ENCODE measurements at regions not wholly inside any gene's neighbourhood (a gene's known extent, or its start where the extent isn't known, plus 50 kb on each side); places are given as distances from the start of the nearest gene placed in this dataset.

DNA sequence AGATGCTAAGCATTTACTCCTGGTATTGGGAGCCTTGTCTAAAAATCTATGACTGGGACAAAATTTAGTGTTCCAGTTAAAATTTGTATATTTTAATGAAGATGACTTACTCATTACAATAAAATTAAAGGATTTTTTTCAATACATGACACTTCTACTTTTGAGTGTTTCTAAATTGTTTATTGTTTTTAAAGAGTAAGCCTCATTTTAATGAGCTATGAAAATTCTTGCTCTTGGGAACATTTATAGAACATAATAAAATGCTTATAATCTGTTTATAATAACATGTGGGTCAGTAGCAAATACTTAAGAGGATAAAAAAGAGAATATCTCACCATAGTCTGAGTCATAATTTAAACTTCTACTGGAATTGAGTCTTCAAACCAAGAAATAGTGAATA is 149.5 kb downstream of the PLCE1 start:
- Histone ChIP-seq H3K4me3 (ENCODE audit: low read depth, low read length, poor library complexity, severe bottlenecking) (no peak overlapping the region), H3K27ac (ENCODE audit: low read depth, low read length, poor library complexity, severe bottlenecking) (no peak overlapping the region), H3K9me2 (ENCODE audit: insufficient read depth, low read length) (no peaks in the 10 kb centered on the region), H3K9me3 (ENCODE audit: low read length) (no peaks in the 10 kb centered on the region), H2AFZ (ENCODE audit: low read length) (no peak overlapping the region), H3K79me2 (ENCODE audit: insufficient read depth, low read depth, low read length) (no peaks in the 10 kb centered on the region), H4K20me1 (ENCODE audit: insufficient read depth, low read length) (no peaks in the 10 kb centered on the region), H3K4me2 (ENCODE audit: low read length) (no peak overlapping the region), H3K36me3 (ENCODE audit: insufficient read depth, low read length) (no peaks in the 10 kb centered on the region), H3K4me1 (ENCODE audit: insufficient read depth, low read length, poor library complexity, severe bottlenecking) (no peaks in the 10 kb centered on the region)
- ChIA-PET CTCF (ENCODE audit: unreplicated experiment) (no interaction called here), POLR2A (no interaction called here)
- no TSS peak for BruUV-seq (replicated peaks)
- DNase-seq (ENCODE audit: low spot score): no peak
- TF ChIP-seq, protein P1, sequence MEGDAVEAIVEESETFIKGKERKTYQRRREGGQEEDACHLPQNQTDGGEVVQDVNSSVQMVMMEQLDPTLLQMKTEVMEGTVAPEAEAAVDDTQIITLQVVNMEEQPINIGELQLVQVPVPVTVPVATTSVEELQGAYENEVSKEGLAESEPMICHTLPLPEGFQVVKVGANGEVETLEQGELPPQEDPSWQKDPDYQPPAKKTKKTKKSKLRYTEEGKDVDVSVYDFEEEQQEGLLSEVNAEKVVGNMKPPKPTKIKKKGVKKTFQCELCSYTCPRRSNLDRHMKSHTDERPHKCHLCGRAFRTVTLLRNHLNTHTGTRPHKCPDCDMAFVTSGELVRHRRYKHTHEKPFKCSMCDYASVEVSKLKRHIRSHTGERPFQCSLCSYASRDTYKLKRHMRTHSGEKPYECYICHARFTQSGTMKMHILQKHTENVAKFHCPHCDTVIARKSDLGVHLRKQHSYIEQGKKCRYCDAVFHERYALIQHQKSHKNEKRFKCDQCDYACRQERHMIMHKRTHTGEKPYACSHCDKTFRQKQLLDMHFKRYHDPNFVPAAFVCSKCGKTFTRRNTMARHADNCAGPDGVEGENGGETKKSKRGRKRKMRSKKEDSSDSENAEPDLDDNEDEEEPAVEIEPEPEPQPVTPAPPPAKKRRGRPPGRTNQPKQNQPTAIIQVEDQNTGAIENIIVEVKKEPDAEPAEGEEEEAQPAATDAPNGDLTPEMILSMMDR (conservative IDR thresholded peaks at IDR 0.05; ENCODE audit: low read length): no peak
- no peak for TF ChIP-seq EZH2phosphoT487 (IDR thresholded peaks at IDR 0.05; ENCODE audit: borderline replicate concordance, low read depth, low read length)
- intact Hi-C loops (cut with micrococcal nuclease; ENCODE audit: unreplicated experiment): no loop called here

DNA sequence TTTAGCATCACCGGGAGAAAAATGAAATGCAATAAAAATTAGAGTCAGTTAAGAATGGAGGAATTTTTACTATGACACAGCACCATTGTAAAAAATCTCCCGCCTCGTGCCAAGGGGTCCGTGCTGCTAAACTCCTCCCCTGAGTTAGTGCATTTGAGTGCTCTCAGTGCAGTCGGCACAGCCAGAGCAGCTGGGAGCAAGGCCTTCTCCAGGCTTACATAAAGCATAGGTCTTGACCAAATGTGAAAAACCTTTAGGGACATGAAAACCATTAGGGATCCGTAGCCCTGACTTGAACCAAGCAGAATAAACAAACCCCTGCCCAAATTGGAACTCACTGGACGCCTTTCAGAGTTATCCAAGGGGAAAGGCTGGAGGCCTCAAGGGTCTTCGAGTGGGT is 152.6 kb downstream of the PLCE1 start:
- H3K36me3 ChIP-seq (ENCODE audit: insufficient read depth, low read length): no peaks in the 10 kb centered on the region
- no peaks in the 10 kb centered on the region for H3K9me3 ChIP-seq (ENCODE audit: low read length)
- CTCF ChIA-PET (ENCODE audit: unreplicated experiment): no interaction called here
- H3K4me3 ChIP-seq (ENCODE audit: low read depth, low read length, poor library complexity, severe bottlenecking): no peak overlapping the region
- no peaks in the 10 kb centered on the region for H4K20me1 ChIP-seq (ENCODE audit: insufficient read depth, low read length)
- H3K79me2 ChIP-seq (ENCODE audit: insufficient read depth, low read depth, low read length): no peaks in the 10 kb centered on the region
- H3K27ac ChIP-seq (ENCODE audit: low read depth, low read length, poor library complexity, severe bottlenecking): no peak overlapping the region
- intact Hi-C loops (cut with micrococcal nuclease; ENCODE audit: unreplicated experiment): no loop called here
- H3K4me1 ChIP-seq (ENCODE audit: insufficient read depth, low read length, poor library complexity, severe bottlenecking): no peaks in the 10 kb centered on the region
- POLR2A ChIA-PET: no interaction called here
- no peak for TF ChIP-seq EZH2phosphoT487 (IDR thresholded peaks at IDR 0.05; ENCODE audit: borderline replicate concordance, low read depth, low read length)
- TF ChIP-seq, protein P1 (conservative IDR thresholded peaks at IDR 0.05; ENCODE audit: low read length): no peak
- no peaks in the 10 kb centered on the region for H3K9me2 ChIP-seq (ENCODE audit: insufficient read depth, low read length)
- no TSS peak for BruUV-seq (replicated peaks)
- no peak overlapping the region for H2AFZ ChIP-seq (ENCODE audit: low read length)
- no peak for DNase-seq (ENCODE audit: low spot score)
- no peak overlapping the region for H3K4me2 ChIP-seq (ENCODE audit: low read length)

DNA sequence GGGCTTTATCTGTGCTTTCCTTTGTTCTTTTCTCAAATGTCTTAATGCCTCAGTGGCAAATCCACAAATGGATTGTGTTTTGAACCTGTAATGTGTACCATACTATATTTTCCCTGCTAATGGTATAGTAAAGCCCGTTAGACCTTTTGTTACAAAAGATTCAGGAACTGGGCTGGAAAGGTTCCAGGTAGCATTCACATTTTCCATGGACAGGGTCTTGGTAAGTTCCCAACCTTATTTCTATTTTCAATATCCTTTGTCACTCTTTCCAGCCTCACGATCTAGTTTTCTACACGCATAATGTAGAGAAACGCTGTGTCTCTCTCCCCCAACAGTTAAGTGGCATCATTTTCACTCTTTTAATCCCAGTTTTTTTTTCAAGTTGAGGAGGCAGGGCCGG is 153.0 kb downstream of the PLCE1 start:
- H3K4me2 ChIP-seq (ENCODE audit: low read length): no peak overlapping the region
- ChIA-PET CTCF (ENCODE audit: unreplicated experiment) (no interaction called here), POLR2A (no interaction called here)
- H3K9me2 ChIP-seq (ENCODE audit: insufficient read depth, low read length): no peaks in the 10 kb centered on the region
- no peak overlapping the region for H3K27ac ChIP-seq (ENCODE audit: low read depth, low read length, poor library complexity, severe bottlenecking)
- no peaks in the 10 kb centered on the region for H3K79me2 ChIP-seq (ENCODE audit: insufficient read depth, low read depth, low read length)
- no peaks in the 10 kb centered on the region for H3K9me3 ChIP-seq (ENCODE audit: low read length)
- no peak for DNase-seq (ENCODE audit: low spot score)
- intact Hi-C loops (cut with micrococcal nuclease; ENCODE audit: unreplicated experiment): no loop called here
- TF ChIP-seq, protein P1 (conservative IDR thresholded peaks at IDR 0.05; ENCODE audit: low read length): no peak
- TF ChIP-seq EZH2phosphoT487 (IDR thresholded peaks at IDR 0.05; ENCODE audit: borderline replicate concordance, low read depth, low read length): no peak
- no peaks in the 10 kb centered on the region for H3K36me3 ChIP-seq (ENCODE audit: insufficient read depth, low read length)
- no peaks in the 10 kb centered on the region for H4K20me1 ChIP-seq (ENCODE audit: insufficient read depth, low read length)
- no peaks in the 10 kb centered on the region for H3K4me1 ChIP-seq (ENCODE audit: insufficient read depth, low read length, poor library complexity, severe bottlenecking)
- H3K4me3 ChIP-seq (ENCODE audit: low read depth, low read length, poor library complexity, severe bottlenecking): no peak overlapping the region
- no peak overlapping the region for H2AFZ ChIP-seq (ENCODE audit: low read length)
- BruUV-seq (replicated peaks): no TSS peak
